NCI-H510A (cell line): ENCODE measurements at regions not wholly inside any gene's neighbourhood (a gene's known extent, or its start where the extent isn't known, plus 50 kb on each side); places are given as distances from the start of the nearest gene placed in this dataset.

Source experiments
- DNase-seq: peaks from one replicate; lab custom pipeline; 2025; lab: John Stamatoyannopoulos, UW

- no peak for DNase-seq
These were observed 72.3 kb upstream of the LHX1 start for GRCh38 chr17:36864827-36865430.

GRCh38 chr17:36867716-36868341 is 69.4 kb upstream of the LHX1 start:
- no peak for DNase-seq

GRCh38 chr17:36868777-36869176 is 68.5 kb upstream of the LHX1 start:
- DNase-seq, result no peak

GRCh38 chr17:36869441-36869840 is 67.8 kb upstream of the LHX1 start:
- no peak for DNase-seq

- no peak for DNase-seq
These were observed 67.2 kb upstream of the LHX1 start for GRCh38 chr17:36869856-36870719.

- DNase-seq, result no peak
These were observed 66.6 kb upstream of the LHX1 start for GRCh38 chr17:36870720-36870999.

- DNase-seq, result no peak
These were observed 61.5 kb upstream of the LHX1 start for GRCh38 chr17:36875698-36876293.

- no peak for DNase-seq
These were observed 60.3 kb upstream of the LHX1 start for GRCh38 chr17:36876966-36877365.

GRCh38 chr17:36877771-36878170 is 59.5 kb upstream of the LHX1 start:
- no peak for DNase-seq

GRCh38 chr17:36878216-36878615 is 59.1 kb upstream of the LHX1 start:
- DNase-seq, result no peak

GRCh38 chr17:36879027-36879426 is 58.2 kb upstream of the LHX1 start:
- DNase-seq, result no peak

GRCh38 chr17:36879624-36880131 is 57.6 kb upstream of the LHX1 start:
- no peak for DNase-seq

GRCh38 chr17:36880268-36880905 is 56.9 kb upstream of the LHX1 start:
- DNase-seq, result no peak

- DNase-seq, result no peak
These were observed 56.0 kb upstream of the LHX1 start for GRCh38 chr17:36881323-36881722.

- no peak for DNase-seq
These were observed 52.7 kb upstream of the LHX1 start for GRCh38 chr17:36884495-36885152.

- DNase-seq, result no peak
These were observed 52.0 kb upstream of the LHX1 start for GRCh38 chr17:36885153-36885735.

GRCh38 chr17:36885771-36886377 is 51.4 kb upstream of the LHX1 start:
- no peak for DNase-seq
